Astrocyte (in vitro differentiated cells and primary cell): ENCODE measurements at regions not wholly inside any gene's neighbourhood (a gene's known extent, or its start where the extent isn't known, plus 50 kb on each side); places are given as distances from the start of the nearest gene placed in this dataset.

Experiments used
- DNase-seq: peaks from one replicate; pipeline ENCODE4 v3.0.0-alpha.2; 2010; ENCODE audit warnings: low read depth
- FAIRE-seq: peaks from 2 replicates; lab custom pipeline; 2011; peaks lifted over from hg19 to GRCh38; lab: Jason Lieb, UNC
- H2AFZ ChIP-seq: 2 replicates; pipeline ENCODE4 v1.6.0; 2012; ENCODE audit warnings: low read depth, low read length, inconsistent platforms
- H3K27ac ChIP-seq: 2 replicates; pipeline ENCODE4 v1.5.1; 2011; ENCODE audit warnings: low read depth, low read length, inconsistent platforms
- H3K27me3 ChIP-seq: 2 replicates; pipeline ENCODE4 v1.6.0; 2011; ENCODE audit warnings: low read length, inconsistent platforms; ENCODE audit not compliant: insufficient read depth
- H3K36me3 ChIP-seq: 2 replicates; pipeline ENCODE4 v1.5.1; 2011; ENCODE audit warnings: low read length, inconsistent platforms; ENCODE audit not compliant: insufficient read depth
- H3K4me1 ChIP-seq: 2 replicates; pipeline ENCODE4 v1.5.1; 2011; ENCODE audit warnings: low read length, inconsistent platforms; ENCODE audit not compliant: insufficient read depth
- H3K4me2 ChIP-seq: 2 replicates; pipeline ENCODE4 v1.6.0; 2012; ENCODE audit warnings: low read length, inconsistent platforms
- H3K4me3 ChIP-seq: 2 replicates; pipeline ENCODE4 v1.5.1; 2011; ENCODE audit warnings: low read depth, mild to moderate bottlenecking, low read length, inconsistent platforms; ENCODE audit not compliant: insufficient read depth
- H3K79me2 ChIP-seq: 2 replicates; pipeline ENCODE4 v1.6.0; 2012; ENCODE audit warnings: mild to moderate bottlenecking, low read length, inconsistent platforms; ENCODE audit not compliant: insufficient read depth
- H3K9ac ChIP-seq: 2 replicates; pipeline ENCODE4 v1.6.0; 2012; ENCODE audit warnings: mild to moderate bottlenecking, low read length, inconsistent platforms
- H3K9me3 ChIP-seq: 2 replicates; pipeline ENCODE4 v1.5.1; 2012; ENCODE audit warnings: low read depth, mild to moderate bottlenecking, low read length, inconsistent platforms; ENCODE audit not compliant: insufficient read depth
- H4K20me1 ChIP-seq: 2 replicates; pipeline ENCODE4 v1.6.0; 2012; ENCODE audit warnings: low read length, inconsistent platforms; ENCODE audit not compliant: insufficient read depth
- H3K27ac Mint-ChIP-seq: one replicate; pipeline ENCODE4 v1.8.0; 2021; ENCODE audit warnings: mild to moderate bottlenecking, mixed read lengths; ENCODE audit not compliant: unreplicated experiment
- H3K27me3 Mint-ChIP-seq: one replicate; pipeline ENCODE4 v1.8.0; 2021; ENCODE audit warnings: low read depth, mixed read lengths; ENCODE audit not compliant: unreplicated experiment
- H3K36me3 Mint-ChIP-seq: one replicate; pipeline ENCODE4 v1.8.0; 2021; ENCODE audit warnings: low read depth, mixed read lengths; ENCODE audit not compliant: unreplicated experiment
- H3K4me1 Mint-ChIP-seq: one replicate; pipeline ENCODE4 v1.8.0; 2021; ENCODE audit warnings: low read depth, mixed read lengths; ENCODE audit not compliant: unreplicated experiment
- H3K4me3 Mint-ChIP-seq: one replicate; pipeline ENCODE4 v1.8.0; 2021; ENCODE audit warnings: mild to moderate bottlenecking, moderate library complexity, mixed read lengths; ENCODE audit not compliant: unreplicated experiment
- H3K9me3 Mint-ChIP-seq: one replicate; pipeline ENCODE4 v1.8.0; 2021; ENCODE audit warnings: mild to moderate bottlenecking, mixed read lengths; ENCODE audit not compliant: unreplicated experiment
- EZH2 ChIP-seq: IDR thresholded peaks from 2 replicates; pipeline ENCODE4 v1.6.1; 2012; ENCODE audit warnings: mild to moderate bottlenecking, low read length, inconsistent platforms; ENCODE audit not compliant: insufficient read depth
- TF ChIP-seq, protein P1 (sequence below): IDR thresholded peaks from 2 replicates; pipeline ENCODE4 v1.5.1; 2011; ENCODE audit warnings: low read depth, mild to moderate bottlenecking, inconsistent platforms, low read length, moderate library complexity; ENCODE audit not compliant: insufficient read depth

- no peak for FAIRE-seq
- no peak overlapping the region for H2AFZ ChIP-seq
Measured at GRCh38 chr4:144295286-144295995, 154.9 kb upstream of the GYPA start.

DNA sequence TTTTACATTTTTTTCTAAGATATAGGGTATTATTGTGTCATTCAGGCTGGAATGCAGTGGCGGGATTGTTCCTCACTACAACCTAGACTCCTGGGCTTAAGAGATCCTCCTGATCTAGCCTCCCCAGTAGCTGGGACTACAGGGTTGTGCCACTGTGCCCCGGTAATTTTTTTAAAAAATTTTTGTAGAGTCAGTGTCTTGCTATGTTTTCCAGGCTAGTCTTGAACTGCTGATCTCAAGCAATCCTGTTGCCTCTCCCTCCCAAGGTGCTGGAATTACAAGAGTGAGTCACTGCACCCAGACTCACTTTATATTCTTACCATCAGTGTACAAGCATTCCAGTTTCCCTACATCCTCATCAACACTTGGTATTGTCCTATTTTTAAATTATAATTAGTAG is 156.4 kb upstream of the GYPA start:
- Mint-ChIP-seq H3K27me3 (no peaks in the 10 kb centered on the region), H3K27ac (no peak overlapping the region), H3K9me3 (no peaks in the 10 kb centered on the region), H3K4me3 (no peak overlapping the region), H3K4me1 (peaks cover 4% of the 10 kb centered on the region), H3K36me3 (no peaks in the 10 kb centered on the region)
- no peaks in the 10 kb centered on the region for H3K27me3 ChIP-seq
- H3K36me3 ChIP-seq: no peaks in the 10 kb centered on the region
- no peaks in the 10 kb centered on the region for H3K4me1 ChIP-seq
- FAIRE-seq (no peak), DNase-seq (no peak)
- H3K79me2 ChIP-seq: no peaks in the 10 kb centered on the region
- H3K9me3 ChIP-seq: no peaks in the 10 kb centered on the region
- TF ChIP-seq, protein P1, sequence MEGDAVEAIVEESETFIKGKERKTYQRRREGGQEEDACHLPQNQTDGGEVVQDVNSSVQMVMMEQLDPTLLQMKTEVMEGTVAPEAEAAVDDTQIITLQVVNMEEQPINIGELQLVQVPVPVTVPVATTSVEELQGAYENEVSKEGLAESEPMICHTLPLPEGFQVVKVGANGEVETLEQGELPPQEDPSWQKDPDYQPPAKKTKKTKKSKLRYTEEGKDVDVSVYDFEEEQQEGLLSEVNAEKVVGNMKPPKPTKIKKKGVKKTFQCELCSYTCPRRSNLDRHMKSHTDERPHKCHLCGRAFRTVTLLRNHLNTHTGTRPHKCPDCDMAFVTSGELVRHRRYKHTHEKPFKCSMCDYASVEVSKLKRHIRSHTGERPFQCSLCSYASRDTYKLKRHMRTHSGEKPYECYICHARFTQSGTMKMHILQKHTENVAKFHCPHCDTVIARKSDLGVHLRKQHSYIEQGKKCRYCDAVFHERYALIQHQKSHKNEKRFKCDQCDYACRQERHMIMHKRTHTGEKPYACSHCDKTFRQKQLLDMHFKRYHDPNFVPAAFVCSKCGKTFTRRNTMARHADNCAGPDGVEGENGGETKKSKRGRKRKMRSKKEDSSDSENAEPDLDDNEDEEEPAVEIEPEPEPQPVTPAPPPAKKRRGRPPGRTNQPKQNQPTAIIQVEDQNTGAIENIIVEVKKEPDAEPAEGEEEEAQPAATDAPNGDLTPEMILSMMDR: no peak
- no peak for TF ChIP-seq EZH2
- H3K4me3 ChIP-seq: no peak overlapping the region
- no peaks in the 10 kb centered on the region for H4K20me1 ChIP-seq
- no peak overlapping the region for H3K27ac ChIP-seq
- H3K9ac ChIP-seq: no peak overlapping the region
- no peak overlapping the region for H3K4me2 ChIP-seq
- no peak overlapping the region for H2AFZ ChIP-seq

More at GRCh38 chr4:144295286-144295995, 154.9 kb upstream of the GYPA start:
- Mint-ChIP-seq H3K4me1 (peaks cover 4% of the 10 kb centered on the region), H3K9me3 (no peaks in the 10 kb centered on the region), H3K36me3 (no peaks in the 10 kb centered on the region), H3K27me3 (no peaks in the 10 kb centered on the region), H3K27ac (no peak overlapping the region), H3K4me3 (no peak overlapping the region)
- H3K36me3 ChIP-seq: no peaks in the 10 kb centered on the region
- DNase-seq: peak; percentile 71
- H4K20me1 ChIP-seq: no peaks in the 10 kb centered on the region
- no peaks in the 10 kb centered on the region for H3K9me3 ChIP-seq
- peak overlapping the region; percentile 47 for H3K4me2 ChIP-seq
- no peak overlapping the region for H3K9ac ChIP-seq
- no peaks in the 10 kb centered on the region for H3K4me1 ChIP-seq
- H3K27me3 ChIP-seq: no peaks in the 10 kb centered on the region
- no peak overlapping the region for H3K4me3 ChIP-seq
- no peaks in the 10 kb centered on the region for H3K79me2 ChIP-seq
- no peak overlapping the region for H3K27ac ChIP-seq
- TF ChIP-seq EZH2: no peak
- TF ChIP-seq, protein P1: no peak

- Mint-ChIP-seq H3K27ac (no peak overlapping the region), H3K9me3 (no peaks in the 10 kb centered on the region), H3K27me3 (no peaks in the 10 kb centered on the region), H3K4me3 (no peak overlapping the region), H3K4me1 (peaks cover 8% of the 10 kb centered on the region), H3K36me3 (no peaks in the 10 kb centered on the region)
- H2AFZ ChIP-seq: no peak overlapping the region
- no peak overlapping the region for H3K4me3 ChIP-seq
- no peak overlapping the region for H3K4me2 ChIP-seq
- H3K27ac ChIP-seq: no peak overlapping the region
- FAIRE-seq: no peak
- H3K9ac ChIP-seq: no peak overlapping the region
- no peaks in the 10 kb centered on the region for H4K20me1 ChIP-seq
- H3K9me3 ChIP-seq: no peaks in the 10 kb centered on the region
- no peaks in the 10 kb centered on the region for H3K79me2 ChIP-seq
- no peaks in the 10 kb centered on the region for H3K4me1 ChIP-seq
- no peak for DNase-seq
- no peak for TF ChIP-seq EZH2
- TF ChIP-seq, protein P1: no peak
- H3K36me3 ChIP-seq: no peaks in the 10 kb centered on the region
- H3K27me3 ChIP-seq: no peaks in the 10 kb centered on the region
Measured at GRCh38 chr4:144298519-144298918, 158.0 kb upstream of the GYPA start.
